HepG2 (cell line): ENCODE measurements at regions not wholly inside any gene's neighbourhood (a gene's known extent, or its start where the extent isn't known, plus 50 kb on each side); places are given as distances from the start of the nearest gene placed in this dataset.

Experiments used
- CTCF ChIP-seq: sonication (generic); formaldehyde crosslinking; IDR thresholded peaks from 2 replicates; pipeline ENCODE4 v1.5.0; 2020; ENCODE audit warnings: mild to moderate bottlenecking, missing genetic modification reagents, moderate library complexity
- FOXA1 ChIP-seq, 2 experiments: fragments of 450-650 bp in 1 of 2; sonication (generic) in 1 of 2; formaldehyde crosslinking in 1 of 2; IDR thresholded peaks; 2 replicates each; pipeline versions ENCODE4 v1.4.0 to v1.6.1; 2016 to 2020; ENCODE audit warnings: missing genetic modification reagents in 1 of 2
- KLF16 ChIP-seq, 2 experiments: sonication (generic) in 1 of 2; formaldehyde crosslinking in 1 of 2; IDR thresholded peaks; 2 replicates each; pipeline versions ENCODE4 v1.6.1 to v1.8.0; 2016 to 2023; ENCODE audit warnings: missing genetic modification reagents in 2 of 2, missing compliant biosample characterization in 1 of 2
- MAX ChIP-seq: IDR thresholded peaks from 2 replicates; pipeline ENCODE4 v1.6.1; 2012; ENCODE audit warnings: inconsistent platforms
- XRCC5 ChIP-seq: fragments of 200-400 bp; formaldehyde crosslinking; optimal IDR thresholded peaks from 2 replicates; pipeline ENCODE3; 2017; ENCODE audit warnings: mild to moderate bottlenecking, low read length
- ZMYM3 ChIP-seq: sonication (generic); formaldehyde crosslinking; IDR thresholded peaks from 2 replicates; pipeline ENCODE4 v1.5.1; 2020; ENCODE audit warnings: mild to moderate bottlenecking, missing genetic modification reagents

GRCh38 chr18:76604108-76604934 lies 109.3 kb upstream of the ZNF516 start:
- TF ChIP-seq KLF16 (CRISPR knock-in tag; IDR thresholded peaks at IDR 0.05) (no peak), CTCF (CRISPR knock-in tag) (no peak), XRCC5 (no peak), ZMYM3 (no peak), FOXA1 (IDR thresholded peaks at IDR 0.05) (no peak), FOXA1 (CRISPR knock-in tag; IDR thresholded peaks at IDR 0.05) (no peak), MAX (no peak)
